ENCODE measurements at regions not wholly inside any gene's neighbourhood (a gene's known extent, or its start where the extent isn't known, plus 50 kb on each side); places are given as distances from the start of the nearest gene placed in this dataset.

DNA sequence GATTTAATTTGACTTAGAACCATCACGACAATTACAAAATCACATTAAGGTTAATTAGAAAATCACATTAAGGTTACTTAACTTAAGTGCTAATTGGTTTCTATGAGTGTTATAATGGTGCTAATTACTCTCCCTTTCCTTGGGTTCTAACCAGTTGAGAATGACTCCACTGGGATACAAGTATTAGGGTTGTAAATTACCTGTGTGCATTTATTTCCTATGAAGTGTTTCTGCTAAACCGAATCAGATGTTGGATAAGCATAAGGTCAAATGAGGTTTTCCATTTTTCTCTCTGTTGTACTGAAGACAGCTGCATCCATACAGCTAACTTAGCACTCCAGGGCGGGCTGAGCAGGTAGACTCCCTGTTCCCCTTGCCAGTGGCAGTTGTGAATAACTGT lies 610.3 kb upstream of the TMPRSS15 start:
- ChIA-PET POLR2A (no interaction called here), CTCF (ENCODE audit: unreplicated experiment) (no interaction called here)
- TF ChIP-seq EZH2phosphoT487 (IDR thresholded peaks at IDR 0.05; ENCODE audit: borderline replicate concordance, low read depth, low read length): no peak
- TF ChIP-seq, protein P1, sequence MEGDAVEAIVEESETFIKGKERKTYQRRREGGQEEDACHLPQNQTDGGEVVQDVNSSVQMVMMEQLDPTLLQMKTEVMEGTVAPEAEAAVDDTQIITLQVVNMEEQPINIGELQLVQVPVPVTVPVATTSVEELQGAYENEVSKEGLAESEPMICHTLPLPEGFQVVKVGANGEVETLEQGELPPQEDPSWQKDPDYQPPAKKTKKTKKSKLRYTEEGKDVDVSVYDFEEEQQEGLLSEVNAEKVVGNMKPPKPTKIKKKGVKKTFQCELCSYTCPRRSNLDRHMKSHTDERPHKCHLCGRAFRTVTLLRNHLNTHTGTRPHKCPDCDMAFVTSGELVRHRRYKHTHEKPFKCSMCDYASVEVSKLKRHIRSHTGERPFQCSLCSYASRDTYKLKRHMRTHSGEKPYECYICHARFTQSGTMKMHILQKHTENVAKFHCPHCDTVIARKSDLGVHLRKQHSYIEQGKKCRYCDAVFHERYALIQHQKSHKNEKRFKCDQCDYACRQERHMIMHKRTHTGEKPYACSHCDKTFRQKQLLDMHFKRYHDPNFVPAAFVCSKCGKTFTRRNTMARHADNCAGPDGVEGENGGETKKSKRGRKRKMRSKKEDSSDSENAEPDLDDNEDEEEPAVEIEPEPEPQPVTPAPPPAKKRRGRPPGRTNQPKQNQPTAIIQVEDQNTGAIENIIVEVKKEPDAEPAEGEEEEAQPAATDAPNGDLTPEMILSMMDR (conservative IDR thresholded peaks at IDR 0.05; ENCODE audit: low read length): no peak
- peaks cover 22% of the 10 kb centered on the region for H3K9me3 ChIP-seq (ENCODE audit: low read length)
- no peak overlapping the region for H3K4me2 ChIP-seq (ENCODE audit: low read length)
- no peaks in the 10 kb centered on the region for H3K79me2 ChIP-seq (ENCODE audit: insufficient read depth, low read depth, low read length)
- H3K4me3 ChIP-seq (ENCODE audit: low read depth, low read length, poor library complexity, severe bottlenecking): no peak overlapping the region
- no peaks in the 10 kb centered on the region for H4K20me1 ChIP-seq (ENCODE audit: insufficient read depth, low read length)
- H2AFZ ChIP-seq (ENCODE audit: low read length): no peak overlapping the region
- DNase-seq (ENCODE audit: low spot score): no peak
- intact Hi-C loops (cut with micrococcal nuclease; ENCODE audit: unreplicated experiment): no loop called here
- BruUV-seq (replicated peaks): no TSS peak
- no peaks in the 10 kb centered on the region for H3K36me3 ChIP-seq (ENCODE audit: insufficient read depth, low read length)
- H3K27ac ChIP-seq (ENCODE audit: low read depth, low read length, poor library complexity, severe bottlenecking): no peak overlapping the region
- no peaks in the 10 kb centered on the region for H3K4me1 ChIP-seq (ENCODE audit: insufficient read depth, low read length, poor library complexity, severe bottlenecking)
- H3K9me2 ChIP-seq (ENCODE audit: insufficient read depth, low read length): no peaks in the 10 kb centered on the region

DNA sequence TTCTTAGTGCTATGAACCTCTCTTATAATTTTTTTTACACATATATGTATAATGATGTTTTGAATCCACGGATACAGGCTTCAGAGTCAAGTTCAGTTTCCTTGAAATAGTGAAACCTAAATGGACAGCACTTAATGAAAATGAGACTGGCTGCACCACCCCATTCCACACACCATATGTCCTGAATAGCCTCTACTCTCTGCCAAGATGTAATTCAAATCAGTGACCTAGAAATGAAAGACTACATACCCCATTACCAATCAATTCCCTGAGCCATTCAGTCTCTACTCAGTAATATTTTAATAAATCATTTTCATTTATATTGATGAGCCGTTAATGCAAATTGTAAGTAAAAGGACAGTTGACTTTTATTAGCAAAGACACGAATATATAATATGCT lies 614.9 kb upstream of the TMPRSS15 start:
- no peaks in the 10 kb centered on the region for H3K79me2 ChIP-seq (ENCODE audit: insufficient read depth, low read depth, low read length)
- H3K4me1 ChIP-seq (ENCODE audit: insufficient read depth, low read length, poor library complexity, severe bottlenecking): no peaks in the 10 kb centered on the region
- no peak for TF ChIP-seq EZH2phosphoT487 (IDR thresholded peaks at IDR 0.05; ENCODE audit: borderline replicate concordance, low read depth, low read length)
- TF ChIP-seq, protein P1 (conservative IDR thresholded peaks at IDR 0.05; ENCODE audit: low read length): no peak
- H3K4me2 ChIP-seq (ENCODE audit: low read length): no peak overlapping the region
- no TSS peak for BruUV-seq (replicated peaks)
- CTCF ChIA-PET (ENCODE audit: unreplicated experiment): no interaction called here
- intact Hi-C loops (cut with micrococcal nuclease; ENCODE audit: unreplicated experiment): no loop called here
- POLR2A ChIA-PET: no interaction called here
- DNase-seq (ENCODE audit: low spot score): no peak
- no peak overlapping the region for H2AFZ ChIP-seq (ENCODE audit: low read length)
- no peaks in the 10 kb centered on the region for H3K9me2 ChIP-seq (ENCODE audit: insufficient read depth, low read length)
- H3K9me3 ChIP-seq (ENCODE audit: low read length): peaks cover 18% of the 10 kb centered on the region
- H3K4me3 ChIP-seq (ENCODE audit: low read depth, low read length, poor library complexity, severe bottlenecking): no peak overlapping the region
- no peaks in the 10 kb centered on the region for H4K20me1 ChIP-seq (ENCODE audit: insufficient read depth, low read length)
- H3K36me3 ChIP-seq (ENCODE audit: insufficient read depth, low read length): no peaks in the 10 kb centered on the region
- H3K27ac ChIP-seq (ENCODE audit: low read depth, low read length, poor library complexity, severe bottlenecking): no peak overlapping the region

DNA sequence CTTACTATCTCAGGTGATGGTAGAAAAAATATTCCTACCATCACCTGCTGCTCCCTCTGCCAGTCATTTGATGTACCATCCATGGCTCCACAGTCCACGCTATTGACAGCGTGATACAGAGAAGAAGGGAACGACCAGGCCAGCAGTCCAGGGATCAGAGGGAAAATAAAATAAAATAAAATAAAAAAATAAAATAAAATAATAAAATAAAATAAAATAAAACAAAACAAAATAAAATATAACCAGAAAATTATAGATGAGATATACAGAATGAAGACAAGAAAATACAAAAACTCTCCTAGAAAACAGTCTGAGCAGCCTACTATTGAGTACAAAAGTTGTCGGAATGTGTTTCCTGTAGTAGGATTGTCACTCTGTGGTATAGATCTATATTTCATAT lies 619.4 kb upstream of the TMPRSS15 start:
- H3K4me3 ChIP-seq (ENCODE audit: low read depth, low read length, poor library complexity, severe bottlenecking): no peak overlapping the region
- H3K4me1 ChIP-seq (ENCODE audit: insufficient read depth, low read length, poor library complexity, severe bottlenecking): no peaks in the 10 kb centered on the region
- intact Hi-C loops (cut with micrococcal nuclease; ENCODE audit: unreplicated experiment): no loop called here
- ChIA-PET CTCF (ENCODE audit: unreplicated experiment) (no interaction called here), POLR2A (no interaction called here)
- H3K36me3 ChIP-seq (ENCODE audit: insufficient read depth, low read length): no peaks in the 10 kb centered on the region
- BruUV-seq (replicated peaks): no TSS peak
- TF ChIP-seq, protein P1 (conservative IDR thresholded peaks at IDR 0.05; ENCODE audit: low read length): no peak
- TF ChIP-seq EZH2phosphoT487 (IDR thresholded peaks at IDR 0.05; ENCODE audit: borderline replicate concordance, low read depth, low read length): no peak
- no peaks in the 10 kb centered on the region for H4K20me1 ChIP-seq (ENCODE audit: insufficient read depth, low read length)
- H3K9me3 ChIP-seq (ENCODE audit: low read length): 0 out of 2 replicates have a peak, but pooled peaks cover 13% of the 10 kb centered on the region
- DNase-seq (ENCODE audit: low spot score): no peak
- no peak overlapping the region for H2AFZ ChIP-seq (ENCODE audit: low read length)
- no peak overlapping the region for H3K27ac ChIP-seq (ENCODE audit: low read depth, low read length, poor library complexity, severe bottlenecking)
- H3K9me2 ChIP-seq (ENCODE audit: insufficient read depth, low read length): no peaks in the 10 kb centered on the region
- H3K4me2 ChIP-seq (ENCODE audit: low read length): no peak overlapping the region
- H3K79me2 ChIP-seq (ENCODE audit: insufficient read depth, low read depth, low read length): no peaks in the 10 kb centered on the region

All from OCI-LY7 (cell line).